Trophoblast cell (in vitro differentiated cells and primary cell): ENCODE measurements at regions not wholly inside any gene's neighbourhood (a gene's known extent, or its start where the extent isn't known, plus 50 kb on each side); places are given as distances from the start of the nearest gene placed in this dataset.

Experiments used
- DNase-seq, 2 donors: peaks; one replicate each; pipeline ENCODE4 v3.0.0-alpha.2; 2016
- H2AFZ ChIP-seq: 2 replicates; pipeline ENCODE4 v1.6.1; 2013; ENCODE audit warnings: low read length, moderate library complexity, mild to moderate bottlenecking; ENCODE audit not compliant: insufficient read depth, poor library complexity
- H2AK5ac ChIP-seq: 2 replicates; pipeline ENCODE4 v1.6.1; 2013; ENCODE audit warnings: mild to moderate bottlenecking, low read length
- H2BK120ac ChIP-seq: 2 replicates; pipeline ENCODE4 v1.6.1; 2013; ENCODE audit warnings: low read length, mild to moderate bottlenecking, moderate library complexity; ENCODE audit not compliant: insufficient read depth, poor library complexity
- H2BK12ac ChIP-seq: 2 replicates; pipeline ENCODE4 v1.6.1; 2013; ENCODE audit warnings: mild to moderate bottlenecking, low read length, moderate library complexity
- H2BK5ac ChIP-seq: 2 replicates; pipeline ENCODE4 v1.6.1; 2013; ENCODE audit warnings: low read length, low read depth, moderate library complexity, mild to moderate bottlenecking; ENCODE audit not compliant: poor library complexity
- H3K14ac ChIP-seq: 2 replicates; pipeline ENCODE4 v1.6.1; 2013; ENCODE audit warnings: mild to moderate bottlenecking, low read length
- H3K18ac ChIP-seq: 2 replicates; pipeline ENCODE4 v1.6.1; 2013; ENCODE audit warnings: mild to moderate bottlenecking, low read length
- H3K23ac ChIP-seq: 2 replicates; pipeline ENCODE4 v1.6.1; 2013; ENCODE audit warnings: low read length
- H3K27ac ChIP-seq: 2 replicates; pipeline ENCODE4 v1.5.1; 2013; ENCODE audit warnings: low read depth, mild to moderate bottlenecking, inconsistent platforms, low read length, moderate library complexity
- H3K27me3 ChIP-seq: 2 replicates; pipeline ENCODE4 v1.6.1; 2013; ENCODE audit warnings: inconsistent platforms, mild to moderate bottlenecking, low read length, moderate library complexity; ENCODE audit not compliant: insufficient read depth
- H3K36me3 ChIP-seq, 2 experiments: 1 replicate in 1 of 2; 2 replicates in 1 of 2; pipeline ENCODE4 v1.6.1; 2013; ENCODE audit warnings: low read length in 2 of 2, mild to moderate bottlenecking in 2 of 2, moderate library complexity in 1 of 2; ENCODE audit not compliant: insufficient read depth in 2 of 2, control insufficient read depth in 1 of 2
- H3K4ac ChIP-seq: 2 replicates; pipeline ENCODE4 v1.6.1; 2013; ENCODE audit warnings: low read depth, mild to moderate bottlenecking, low read length, moderate library complexity
- H3K4me1 ChIP-seq, 2 experiments: 1 replicate in 1 of 2; 2 replicates in 1 of 2; pipeline ENCODE4 v1.6.1; 2013; ENCODE audit warnings: low read length in 2 of 2, mild to moderate bottlenecking in 2 of 2, moderate library complexity in 1 of 2; ENCODE audit not compliant: insufficient read depth in 2 of 2, control insufficient read depth in 1 of 2
- H3K4me2 ChIP-seq: 2 replicates; pipeline ENCODE4 v1.6.1; 2013; ENCODE audit warnings: inconsistent platforms, mild to moderate bottlenecking, low read length, moderate library complexity
- H3K4me3 ChIP-seq: 2 replicates; pipeline ENCODE4 v1.5.1; 2013; ENCODE audit warnings: mild to moderate bottlenecking, low read depth, low read length, inconsistent platforms
- H3K79me1 ChIP-seq: one replicate; pipeline ENCODE4 v1.6.1; 2013; ENCODE audit warnings: low read length
- H3K79me2 ChIP-seq: 2 replicates; pipeline ENCODE4 v1.6.1; 2013; ENCODE audit warnings: low read length, mild to moderate bottlenecking; ENCODE audit not compliant: control insufficient read depth, insufficient read depth, poor library complexity
- H3K9ac ChIP-seq: 2 replicates; pipeline ENCODE4 v1.6.1; 2013; ENCODE audit warnings: mild to moderate bottlenecking, low read length
- H3K9me3 ChIP-seq: 2 replicates; pipeline ENCODE4 v1.6.1; 2013; ENCODE audit warnings: low read depth, mild to moderate bottlenecking, control low read depth, inconsistent platforms, low read length; ENCODE audit not compliant: insufficient read depth
- H4K12ac ChIP-seq: 2 replicates; pipeline ENCODE4 v1.6.1; 2013; ENCODE audit warnings: low read depth, mild to moderate bottlenecking, low read length, moderate library complexity
- H4K8ac ChIP-seq: 2 replicates; pipeline ENCODE4 v1.6.1; 2013; ENCODE audit warnings: low read depth, mild to moderate bottlenecking, low read length, moderate library complexity
- H4K91ac ChIP-seq: one replicate; pipeline ENCODE4 v1.6.1; 2013; ENCODE audit warnings: low read depth, mild to moderate bottlenecking, low read length, moderate library complexity
- WGBS: extraction: QIAGEN DNeasy Blood & Tissue Kit; methylation state at CpG from one replicate; pipeline ENCODE4 v1.1.7; 2013; ENCODE audit warnings: missing lambda C conversion rate; ENCODE audit not compliant: insufficient read length, insufficient coverage; ENCODE audit errors: extremely low coverage; 5-methylcytosine and 5-hydroxymethylcytosine counted together

- Histone ChIP-seq H4K12ac (no peak overlapping the region), H3K79me1 (no peaks in the 10 kb centered on the region), H3K36me3 (no peaks in the 10 kb centered on the region), H3K4ac (no peak overlapping the region), H3K9me3 (peaks cover 2% of the 10 kb centered on the region), H3K14ac (no peak overlapping the region), H3K4me1 (peaks cover 13 to 15% of the 10 kb centered on the region in 2 experiments), H3K4me2 (no peak overlapping the region), H3K9ac (no peak overlapping the region), H3K27ac (no peak overlapping the region), H2AFZ (no peak overlapping the region), H4K91ac (no peak overlapping the region), H2AK5ac (no peak overlapping the region), H3K23ac (no peak overlapping the region), H3K4me3 (no peak overlapping the region), H3K79me2 (no peaks in the 10 kb centered on the region), H2BK12ac (no peak overlapping the region), H2BK5ac (no peak overlapping the region), H4K8ac (no peak overlapping the region), H3K27me3 (no peaks in the 10 kb centered on the region), H2BK120ac (no peak overlapping the region), H3K18ac (no peak overlapping the region)
- no CpG with 5 or more reads among the region's 24 CpGs for WGBS
- no peak for DNase-seq
Measured at GRCh38 chr11:70713086-70713835, 314.9 kb downstream of the CTTN start.

GRCh38 chr11:70713988-70714665 is 315.8 kb downstream of the CTTN start:
- Histone ChIP-seq H4K91ac (no peak overlapping the region), H3K79me2 (no peaks in the 10 kb centered on the region), H4K8ac (no peak overlapping the region), H3K14ac (no peak overlapping the region), H3K9me3 (peaks cover 2% of the 10 kb centered on the region), H3K4ac (no peak overlapping the region), H3K4me2 (no peak overlapping the region), H2BK120ac (no peak overlapping the region), H3K18ac (no peak overlapping the region), H2AK5ac (no peak overlapping the region), H3K9ac (no peak overlapping the region), H3K36me3 (no peaks in the 10 kb centered on the region), H2AFZ (no peak overlapping the region), H3K79me1 (no peaks in the 10 kb centered on the region), H3K27me3 (no peaks in the 10 kb centered on the region), H3K4me3 (no peak overlapping the region), H2BK5ac (no peak overlapping the region), H3K23ac (no peak overlapping the region), H3K27ac (no peak overlapping the region), H2BK12ac (no peak overlapping the region), H4K12ac (no peak overlapping the region), H3K4me1 (peaks cover 13 to 15% of the 10 kb centered on the region in 2 experiments)
- WGBS = no CpG with 5 or more reads among the region's 10 CpGs
- no peak for DNase-seq

GRCh38 chr11:70715166-70715951 is 317.0 kb downstream of the CTTN start:
- no peak overlapping the region for H3K4me2 ChIP-seq
- no peaks in the 10 kb centered on the region for H3K36me3 ChIP-seq
- no peak overlapping the region for H3K4ac ChIP-seq
- no peak overlapping the region for H4K91ac ChIP-seq
- no peak overlapping the region for H2BK12ac ChIP-seq
- peaks cover 13% of the 10 kb centered on the region in 2 experiments for H3K4me1 ChIP-seq
- H3K14ac ChIP-seq = no peak overlapping the region
- no peak overlapping the region for H3K9ac ChIP-seq
- H3K18ac ChIP-seq = no peak overlapping the region
- no peaks in the 10 kb centered on the region for H3K27me3 ChIP-seq
- H3K9me3 ChIP-seq = peaks cover 2% of the 10 kb centered on the region
- no peak overlapping the region for H2AK5ac ChIP-seq
- no peaks in the 10 kb centered on the region for H3K79me2 ChIP-seq
- H3K79me1 ChIP-seq = no peaks in the 10 kb centered on the region
- WGBS = no CpG with 5 or more reads among the region's 15 CpGs
- H2BK5ac ChIP-seq = no peak overlapping the region
- DNase-seq = no peak
- H4K12ac ChIP-seq = no peak overlapping the region
- H4K8ac ChIP-seq = no peak overlapping the region
- no peak overlapping the region for H3K4me3 ChIP-seq
- H2AFZ ChIP-seq = no peak overlapping the region
- no peak overlapping the region for H3K27ac ChIP-seq
- H3K23ac ChIP-seq = no peak overlapping the region
- H2BK120ac ChIP-seq = no peak overlapping the region

GRCh38 chr11:70716216-70716615 is 317.9 kb downstream of the CTTN start:
- WGBS = no CpG with 5 or more reads among the region's 11 CpGs

More at GRCh38 chr11:70716216-70716615, 317.9 kb downstream of the CTTN start:
- H3K79me1 ChIP-seq = no peaks in the 10 kb centered on the region
- H2AK5ac ChIP-seq = no peak overlapping the region
- H4K8ac ChIP-seq = no peak overlapping the region
- no peak overlapping the region for H3K18ac ChIP-seq
- H3K36me3 ChIP-seq = no peaks in the 10 kb centered on the region
- H3K9ac ChIP-seq = no peak overlapping the region
- H3K79me2 ChIP-seq = no peaks in the 10 kb centered on the region
- H3K9me3 ChIP-seq = peaks cover 2% of the 10 kb centered on the region
- H3K23ac ChIP-seq = no peak overlapping the region
- H3K4ac ChIP-seq = no peak overlapping the region
- H3K4me1 ChIP-seq = peaks cover 7 to 10% of the 10 kb centered on the region in 2 experiments
- no peak overlapping the region for H2BK5ac ChIP-seq
- no peak overlapping the region for H2AFZ ChIP-seq
- DNase-seq = no peak
- no peak overlapping the region for H3K4me2 ChIP-seq
- H3K27me3 ChIP-seq = no peaks in the 10 kb centered on the region
- no peak overlapping the region for H3K14ac ChIP-seq
- H4K91ac ChIP-seq = no peak overlapping the region
- H4K12ac ChIP-seq = no peak overlapping the region
- H3K4me3 ChIP-seq = no peak overlapping the region
- no peak overlapping the region for H2BK12ac ChIP-seq
- no peak overlapping the region for H2BK120ac ChIP-seq
- no peak overlapping the region for H3K27ac ChIP-seq
